ENCODE measurements at regions not wholly inside any gene's neighbourhood (a gene's known extent, or its start where the extent isn't known, plus 50 kb on each side); places are given as distances from the start of the nearest gene placed in this dataset.
"Not testable (repeated sequence)": the region's sequence is repeated elsewhere in the genome, so short reads cannot be mapped to it uniquely, and the experiment has no call there.

- no peak for DNase-seq (ENCODE audit: low read depth)
Observed at GRCh38 chr2:204143216-204144014, 206.9 kb downstream of the ICOS start.

- DNase-seq (ENCODE audit: low read depth): no peak
Observed at GRCh38 chr2:204144492-204144891, 207.9 kb downstream of the ICOS start.

- peak; percentile 52 for DNase-seq (ENCODE audit: low read depth)
Observed at GRCh38 chr2:204145263-204145751, 208.7 kb downstream of the ICOS start.

- DNase-seq (ENCODE audit: low read depth): no peak
Observed at GRCh38 chr2:204145791-204146190, 209.2 kb downstream of the ICOS start.

GRCh38 chr2:204147040-204147439 lies 210.5 kb downstream of the ICOS start:
- DNase-seq (ENCODE audit: low read depth): not testable (repeated sequence)

GRCh38 chr2:204150721-204151120 lies 214.2 kb downstream of the ICOS start:
- DNase-seq (ENCODE audit: low read depth): no peak

- peak; percentile 59 for DNase-seq (ENCODE audit: low read depth)
Observed at GRCh38 chr2:204152616-204153015, 216.1 kb downstream of the ICOS start.

GRCh38 chr2:204154863-204155262 lies 218.3 kb downstream of the ICOS start:
- no peak for DNase-seq (ENCODE audit: low read depth)

- no peak for DNase-seq (ENCODE audit: low read depth)
Observed at GRCh38 chr2:204156456-204156855, 219.9 kb downstream of the ICOS start.

GRCh38 chr2:204157684-204158083 lies 221.1 kb downstream of the ICOS start:
- DNase-seq (ENCODE audit: low read depth): no peak

GRCh38 chr2:204159526-204159925 lies 223.0 kb downstream of the ICOS start:
- no peak for DNase-seq (ENCODE audit: low read depth)

- DNase-seq (ENCODE audit: low read depth): no peak
Observed at GRCh38 chr2:204160989-204161388, 224.4 kb downstream of the ICOS start.

GRCh38 chr2:204161886-204162285 lies 225.3 kb downstream of the ICOS start:
- DNase-seq (ENCODE audit: low read depth): no peak

- no peak for DNase-seq (ENCODE audit: low read depth)
Observed at GRCh38 chr2:204166961-204167360, 230.4 kb downstream of the ICOS start.

GRCh38 chr2:204167670-204168069 lies 231.1 kb downstream of the ICOS start:
- not testable (repeated sequence) for DNase-seq (ENCODE audit: low read depth)

- DNase-seq (ENCODE audit: low read depth): no peak
Observed at GRCh38 chr2:204170411-204170810, 233.8 kb downstream of the ICOS start.

GRCh38 chr2:204171432-204172144 lies 235.0 kb downstream of the ICOS start:
- no peak for DNase-seq (ENCODE audit: low read depth)

- no peak for DNase-seq (ENCODE audit: low read depth)
Observed at GRCh38 chr2:204172145-204172600, 235.6 kb downstream of the ICOS start.

- DNase-seq (ENCODE audit: low read depth): no peak
Observed at GRCh38 chr2:204174034-204174433, 237.5 kb downstream of the ICOS start.

GRCh38 chr2:204175552-204176271 lies 239.1 kb downstream of the ICOS start:
- DNase-seq (ENCODE audit: low read depth): no peak

- DNase-seq (ENCODE audit: low read depth): no peak
Observed at GRCh38 chr2:204176306-204176705, 239.7 kb downstream of the ICOS start.

GRCh38 chr2:204177251-204177976 lies 240.9 kb downstream of the ICOS start:
- DNase-seq (ENCODE audit: low read depth): no peak

Measured in stromal cell of bone marrow (primary cell).